SK-N-MC (cell line): ENCODE measurements at regions not wholly inside any gene's neighbourhood (a gene's known extent, or its start where the extent isn't known, plus 50 kb on each side); places are given as distances from the start of the nearest gene placed in this dataset.

Experiments
- EZH2 ChIP-seq: fragments of 200-600 bp; sonication (generic); IDR thresholded peaks from one replicate; pipeline ENCODE4 v1.6.1; 2017; ENCODE audit warnings: antibody characterized with exemption
- FOXP2 ChIP-seq: optimal IDR thresholded peaks from 2 replicates; pipeline ENCODE3; 2011; ENCODE audit warnings: mild to moderate bottlenecking, moderate library complexity; ENCODE audit not compliant: insufficient read depth; ENCODE audit errors: extremely low read length, control extremely low read depth
- POLR2AphosphoS5 ChIP-seq: IDR thresholded peaks from 2 replicates; pipeline ENCODE4 v1.6.1; 2012; ENCODE audit warnings: mild to moderate bottlenecking, low read depth, low read length, borderline replicate concordance

DNA sequence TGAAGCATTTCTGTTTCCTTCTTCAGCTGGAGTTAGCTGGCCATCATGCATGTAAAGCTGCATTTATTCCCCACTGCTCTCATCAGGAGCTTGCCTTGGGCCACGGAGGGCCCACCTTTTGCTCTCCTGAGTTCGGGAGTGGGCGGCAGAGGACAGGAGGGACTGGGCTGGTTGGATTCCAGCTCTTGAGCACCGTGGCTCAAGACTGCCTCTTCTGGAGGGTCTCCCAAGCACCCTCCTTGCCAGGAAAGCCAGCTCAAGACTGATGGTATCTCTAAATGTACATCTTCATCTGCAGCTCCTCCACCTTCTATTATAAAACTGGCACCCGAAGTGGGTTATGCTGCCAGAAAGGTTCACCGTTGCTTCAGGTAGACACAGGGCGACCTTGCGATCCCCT is 399.6 kb upstream of the IRX1 start:
- no peak for TF ChIP-seq EZH2
- TF ChIP-seq POLR2AphosphoS5: no peak
- no peak for TF ChIP-seq FOXP2
